ENCODE measurements at regions not wholly inside any gene's neighbourhood (a gene's known extent, or its start where the extent isn't known, plus 50 kb on each side); places are given as distances from the start of the nearest gene placed in this dataset.

- TF ChIP-seq, protein P1, sequence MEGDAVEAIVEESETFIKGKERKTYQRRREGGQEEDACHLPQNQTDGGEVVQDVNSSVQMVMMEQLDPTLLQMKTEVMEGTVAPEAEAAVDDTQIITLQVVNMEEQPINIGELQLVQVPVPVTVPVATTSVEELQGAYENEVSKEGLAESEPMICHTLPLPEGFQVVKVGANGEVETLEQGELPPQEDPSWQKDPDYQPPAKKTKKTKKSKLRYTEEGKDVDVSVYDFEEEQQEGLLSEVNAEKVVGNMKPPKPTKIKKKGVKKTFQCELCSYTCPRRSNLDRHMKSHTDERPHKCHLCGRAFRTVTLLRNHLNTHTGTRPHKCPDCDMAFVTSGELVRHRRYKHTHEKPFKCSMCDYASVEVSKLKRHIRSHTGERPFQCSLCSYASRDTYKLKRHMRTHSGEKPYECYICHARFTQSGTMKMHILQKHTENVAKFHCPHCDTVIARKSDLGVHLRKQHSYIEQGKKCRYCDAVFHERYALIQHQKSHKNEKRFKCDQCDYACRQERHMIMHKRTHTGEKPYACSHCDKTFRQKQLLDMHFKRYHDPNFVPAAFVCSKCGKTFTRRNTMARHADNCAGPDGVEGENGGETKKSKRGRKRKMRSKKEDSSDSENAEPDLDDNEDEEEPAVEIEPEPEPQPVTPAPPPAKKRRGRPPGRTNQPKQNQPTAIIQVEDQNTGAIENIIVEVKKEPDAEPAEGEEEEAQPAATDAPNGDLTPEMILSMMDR (IDR thresholded peaks at IDR 0.05): peak in 3 of 4 experiments; percentile 21 to 44 (median 40)
- no peak for TF ChIP-seq POLR2A (IDR thresholded peaks at IDR 0.05)
Observed at GRCh38 chr3:102224171-102224570, 210.6 kb upstream of the ZPLD1 start.
